ENCODE measurements at regions not wholly inside any gene's neighbourhood (a gene's known extent, or its start where the extent isn't known, plus 50 kb on each side); places are given as distances from the start of the nearest gene placed in this dataset.

DNA sequence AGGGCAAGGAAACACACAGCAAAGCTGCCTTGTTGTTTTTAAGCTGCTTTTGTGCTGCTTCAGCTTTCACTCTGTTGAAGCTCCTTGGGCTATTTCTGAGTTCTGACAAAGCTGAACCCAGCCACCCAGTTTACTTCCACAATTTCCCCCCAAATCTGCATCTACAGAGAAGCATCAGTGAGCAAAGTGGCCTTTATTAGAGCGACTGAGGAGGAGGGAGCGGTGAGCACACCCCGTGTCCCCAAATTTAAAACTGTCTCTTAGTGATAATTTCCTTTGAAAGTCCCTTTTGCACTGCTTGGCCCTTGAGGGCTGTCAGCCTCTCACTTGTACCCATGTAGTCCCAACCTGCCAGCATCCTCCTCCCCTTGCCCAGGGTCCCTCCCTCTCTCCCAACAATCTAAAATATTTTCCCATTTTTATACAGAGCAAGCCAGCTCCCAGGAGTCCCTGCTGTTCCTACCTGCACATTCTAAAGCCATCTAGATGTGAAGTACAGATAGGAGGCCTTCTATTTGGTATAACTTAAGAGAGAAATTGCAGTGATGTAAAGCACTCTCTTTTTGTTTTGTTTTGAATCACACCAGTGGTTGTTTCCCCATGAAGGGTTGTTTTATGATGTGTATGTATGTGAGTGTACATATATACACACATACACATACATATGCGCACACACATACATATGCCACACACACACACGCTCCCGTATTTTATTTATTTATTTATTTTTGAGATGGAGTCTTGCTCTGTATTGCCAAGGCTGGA lies 313.5 kb downstream of the TLE4 start:
- Histone ChIP-seq H2BK120ac (ENCODE audit: low read depth, low read length, poor library complexity, severe bottlenecking) (no peak overlapping the region), H3K14ac (ENCODE audit: insufficient read depth, low read length) (no peak overlapping the region), H3K4me1 (ENCODE audit: insufficient read depth, low read length) (no peaks in the 10 kb centered on the region), H2BK12ac (ENCODE audit: insufficient read length, low read depth, low read length) (no peak overlapping the region), H3K27me3 (ENCODE audit: insufficient read depth, low read length) (no peaks in the 10 kb centered on the region), H4K8ac (replicated peaks; ENCODE audit: insufficient read length, low read depth, low read length) (no peak overlapping the region), H2BK15ac (ENCODE audit: low read depth, low read length) (no peak overlapping the region), H2AK5ac (ENCODE audit: insufficient read length, low read length) (no peak overlapping the region), H4K91ac (ENCODE audit: insufficient read length, low read depth, low read length) (no peak overlapping the region), H2BK20ac (ENCODE audit: low read depth, low read length, poor library complexity, severe bottlenecking) (no peak overlapping the region), H4K5ac (ENCODE audit: insufficient read length, low read depth, low read length) (no peak overlapping the region), H2BK5ac (ENCODE audit: insufficient read length, low read length) (no peak overlapping the region), H3K56ac (ENCODE audit: insufficient read length, low read depth, low read length) (no peak overlapping the region), H3K79me2 (ENCODE audit: insufficient read depth, low read length) (no peaks in the 10 kb centered on the region), H3K4me2 (ENCODE audit: insufficient read depth, insufficient read length, low read length) (no peak overlapping the region), H4K20me1 (ENCODE audit: control insufficient read depth, insufficient read depth, insufficient read length) (no peaks in the 10 kb centered on the region), H3T11ph (ENCODE audit: low read length) (no peak overlapping the region), H3K23me2 (ENCODE audit: insufficient read length, low read depth, low read length, poor library complexity, severe bottlenecking) (no peaks in the 10 kb centered on the region), H3K27ac (ENCODE audit: insufficient read length, low read depth, low read length) (no peak overlapping the region), H2AFZ (ENCODE audit: low read length) (no peak overlapping the region), H3K9ac (ENCODE audit: extremely low read depth, insufficient read length, low read length) (no peak overlapping the region), H3K9me3 (ENCODE audit: control insufficient read depth, low read depth, low read length) (no peaks in the 10 kb centered on the region), H3K79me1 (ENCODE audit: insufficient read depth, low read depth, low read length, poor library complexity, severe bottlenecking) (no peaks in the 10 kb centered on the region), H3K4ac (ENCODE audit: low read depth, low read length) (no peak overlapping the region), H3K18ac (ENCODE audit: insufficient read length, low read depth, low read length) (no peak overlapping the region), H3K23ac (ENCODE audit: insufficient read length, low read depth, low read length) (no peak overlapping the region)
- Mint-ChIP-seq H3K9me3 (no peaks in the 10 kb centered on the region), H3K4me3 (no peak overlapping the region), H3K4me1 (no peaks in the 10 kb centered on the region; a peak in 1 of 4 replicates), H3K27me3 (ENCODE audit: low read depth) (no peaks in the 10 kb centered on the region), H3K27ac (no peak overlapping the region), H3K36me3 (ENCODE audit: insufficient read depth in 1 of 3, low read depth in 3 of 3) (no peaks in the 10 kb centered on the region)
- no peak for DNase-seq
- TF ChIP-seq, protein P1, sequence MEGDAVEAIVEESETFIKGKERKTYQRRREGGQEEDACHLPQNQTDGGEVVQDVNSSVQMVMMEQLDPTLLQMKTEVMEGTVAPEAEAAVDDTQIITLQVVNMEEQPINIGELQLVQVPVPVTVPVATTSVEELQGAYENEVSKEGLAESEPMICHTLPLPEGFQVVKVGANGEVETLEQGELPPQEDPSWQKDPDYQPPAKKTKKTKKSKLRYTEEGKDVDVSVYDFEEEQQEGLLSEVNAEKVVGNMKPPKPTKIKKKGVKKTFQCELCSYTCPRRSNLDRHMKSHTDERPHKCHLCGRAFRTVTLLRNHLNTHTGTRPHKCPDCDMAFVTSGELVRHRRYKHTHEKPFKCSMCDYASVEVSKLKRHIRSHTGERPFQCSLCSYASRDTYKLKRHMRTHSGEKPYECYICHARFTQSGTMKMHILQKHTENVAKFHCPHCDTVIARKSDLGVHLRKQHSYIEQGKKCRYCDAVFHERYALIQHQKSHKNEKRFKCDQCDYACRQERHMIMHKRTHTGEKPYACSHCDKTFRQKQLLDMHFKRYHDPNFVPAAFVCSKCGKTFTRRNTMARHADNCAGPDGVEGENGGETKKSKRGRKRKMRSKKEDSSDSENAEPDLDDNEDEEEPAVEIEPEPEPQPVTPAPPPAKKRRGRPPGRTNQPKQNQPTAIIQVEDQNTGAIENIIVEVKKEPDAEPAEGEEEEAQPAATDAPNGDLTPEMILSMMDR (conservative IDR thresholded peaks at IDR 0.05), result no peak
- no CpG with 5 or more reads among the region's 6 CpGs for WGBS (ENCODE audit: extremely low coverage, insufficient read length, low lambda C conversion rate)

Measured in H9 (cell line).